Vagina (tissue), 2 donors: ENCODE measurements at regions not wholly inside any gene's neighbourhood (a gene's known extent, or its start where the extent isn't known, plus 50 kb on each side); places are given as distances from the start of the nearest gene placed in this dataset.

Source experiments
- POLR2A ChIP-seq, 2 donors: fragments of 450-650 bp; IDR thresholded peaks; one replicate each; pipeline ENCODE4 v1.6.1; 2017; ENCODE audit warnings: antibody characterized with exemption in 2 of 2, mild to moderate bottlenecking in 2 of 2, moderate library complexity in 2 of 2
- POLR2AphosphoS5 ChIP-seq, 2 donors: sonication (generic); formaldehyde crosslinking; IDR thresholded peaks; one replicate each; pipeline ENCODE4 v1.9.0; 2017; ENCODE audit warnings: antibody characterized with exemption in 2 of 2, mild to moderate bottlenecking in 2 of 2, low read depth in 1 of 2; ENCODE audit not compliant: insufficient read depth in 1 of 2

DNA sequence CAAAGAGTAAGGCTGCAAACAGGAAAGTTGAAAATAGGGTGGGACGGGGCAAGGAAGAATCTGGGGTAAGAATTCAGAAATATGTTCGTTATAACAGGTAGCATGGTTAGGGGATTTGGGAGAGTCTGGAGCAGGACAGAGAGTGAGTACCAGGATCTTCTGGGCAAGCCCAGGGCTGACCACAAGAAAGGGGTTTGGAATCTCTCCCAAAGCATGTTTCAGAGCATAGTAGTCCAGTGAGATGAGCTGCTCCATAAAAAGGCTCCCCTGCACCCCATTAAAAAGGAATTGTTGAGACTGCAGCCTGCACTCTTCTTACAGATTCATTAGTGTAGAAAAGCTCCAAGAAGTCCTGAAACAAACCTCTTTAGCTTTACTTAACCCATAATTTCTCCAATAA is 291.1 kb downstream of the MTX2 start:
- no peak for TF ChIP-seq POLR2A (IDR thresholded peaks at IDR 0.05)
- TF ChIP-seq POLR2AphosphoS5 (IDR thresholded peaks at IDR 0.05; ENCODE audit: insufficient read depth in 1 of 2, low read depth in 1 of 2), result no peak
